DMS53 treated with DMSO at 0.1 percent for 48 hours (cell line): ENCODE measurements at regions not wholly inside any gene's neighbourhood (a gene's known extent, or its start where the extent isn't known, plus 50 kb on each side); places are given as distances from the start of the nearest gene placed in this dataset.
"Not testable (repeated sequence)": the region's sequence is repeated elsewhere in the genome, so short reads cannot be mapped to it uniquely, and the experiment has no call there.

Experiments
- DNase-seq: peaks from one replicate; lab custom pipeline; 2025; ENCODE audit not compliant: unreplicated experiment; lab: John Stamatoyannopoulos, UW

- DNase-seq: no peak
Observed at GRCh38 chr12:65673732-65674131, 150.6 kb upstream of the HMGA2 start.

DNA sequence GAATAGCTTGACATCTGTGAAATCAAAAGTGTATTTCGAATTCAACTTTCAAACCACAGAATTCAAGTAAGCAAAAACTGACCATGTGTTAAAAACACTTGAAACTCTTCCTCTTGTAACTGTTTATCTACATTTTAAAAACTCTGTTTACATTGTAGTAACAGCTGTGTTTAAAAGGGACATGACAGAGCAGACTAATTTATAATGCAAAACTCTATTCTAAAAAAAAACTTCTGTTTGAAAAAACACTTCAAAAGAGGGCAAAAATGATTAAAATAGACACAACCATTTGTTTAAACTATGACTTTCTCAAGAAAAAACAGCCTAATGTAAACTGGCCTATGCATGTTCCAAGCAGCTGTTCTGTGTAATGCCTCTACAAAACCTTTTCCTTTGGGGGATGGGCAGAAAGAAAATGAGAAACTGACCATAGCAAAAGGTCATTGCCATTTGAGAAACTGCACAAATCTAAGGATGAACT, 149.1 kb upstream of the HMGA2 start:
- DNase-seq: peak; percentile 40

- not testable (repeated sequence) for DNase-seq
Observed at GRCh38 chr12:65678172-65678571, 146.1 kb upstream of the HMGA2 start.

GRCh38 chr12:65681226-65681625, 143.1 kb upstream of the HMGA2 start:
- DNase-seq: no peak

DNA sequence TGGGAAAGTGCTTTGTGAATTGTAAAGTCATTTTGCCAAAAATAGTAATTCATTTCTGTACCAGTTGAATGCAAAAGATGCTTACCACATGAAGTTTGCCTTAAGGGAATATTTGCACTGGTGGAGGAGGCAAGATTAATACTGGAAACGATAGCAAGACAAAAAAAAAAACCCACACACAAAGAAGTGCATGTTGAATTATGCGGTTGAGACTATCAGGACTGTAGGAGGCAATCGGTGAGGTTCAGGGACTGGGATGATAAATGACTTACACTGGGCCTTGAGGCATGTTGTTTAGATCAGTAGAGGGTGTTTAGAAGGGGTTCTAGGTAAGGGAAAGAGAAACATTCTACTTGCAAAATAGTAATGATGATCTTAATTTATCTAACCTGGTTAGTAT, 142.2 kb upstream of the HMGA2 start:
- no peak for DNase-seq

DNA sequence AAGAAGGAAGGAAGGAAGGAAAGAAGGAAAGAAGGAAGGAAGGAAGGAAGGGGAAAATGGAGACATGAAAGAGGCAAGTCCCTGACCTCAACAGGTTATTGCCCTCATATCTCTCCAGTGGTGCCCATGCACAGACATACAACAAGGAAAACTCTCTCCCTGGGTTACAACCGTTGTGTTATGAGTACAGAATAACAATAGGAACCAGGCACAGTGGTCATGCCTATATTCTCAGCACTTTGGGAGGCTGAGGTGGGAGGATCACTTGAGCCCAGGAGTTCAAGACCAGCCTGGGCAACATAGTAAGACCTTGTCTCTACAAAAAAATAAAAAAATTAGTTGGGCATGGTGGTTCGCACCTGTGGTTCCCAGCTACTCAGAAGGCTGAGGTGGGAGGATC, 139.4 kb upstream of the HMGA2 start:
- no peak for DNase-seq

- peak; percentile 43 for DNase-seq
Observed at GRCh38 chr12:65685514-65685913, 138.8 kb upstream of the HMGA2 start.

DNA sequence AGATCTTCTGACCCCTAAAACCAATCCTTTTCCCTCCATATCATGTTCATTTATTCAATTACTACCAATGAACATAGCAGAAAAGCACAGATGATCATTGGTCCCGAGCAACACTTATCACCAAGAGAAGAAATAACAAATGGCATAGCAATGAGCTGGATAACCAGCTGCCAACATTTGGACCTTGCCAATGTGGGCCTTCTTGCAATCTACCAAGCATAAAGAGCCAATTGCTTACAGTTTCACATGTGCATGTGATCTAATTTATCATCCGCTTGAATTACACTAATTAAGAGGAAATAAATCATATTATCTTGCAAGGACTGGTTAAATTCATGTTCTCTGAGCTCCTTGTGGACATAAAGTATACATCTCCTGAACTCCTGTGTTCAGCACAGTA, 134.8 kb upstream of the HMGA2 start:
- DNase-seq: no peak

GRCh38 chr12:65690477-65690876, 133.8 kb upstream of the HMGA2 start:
- DNase-seq: no peak

- DNase-seq: no peak
Observed at GRCh38 chr12:65694130-65694529, 130.2 kb upstream of the HMGA2 start.

GRCh38 chr12:65695113-65695865, 129.0 kb upstream of the HMGA2 start:
- peak; percentile 79 for DNase-seq

DNA sequence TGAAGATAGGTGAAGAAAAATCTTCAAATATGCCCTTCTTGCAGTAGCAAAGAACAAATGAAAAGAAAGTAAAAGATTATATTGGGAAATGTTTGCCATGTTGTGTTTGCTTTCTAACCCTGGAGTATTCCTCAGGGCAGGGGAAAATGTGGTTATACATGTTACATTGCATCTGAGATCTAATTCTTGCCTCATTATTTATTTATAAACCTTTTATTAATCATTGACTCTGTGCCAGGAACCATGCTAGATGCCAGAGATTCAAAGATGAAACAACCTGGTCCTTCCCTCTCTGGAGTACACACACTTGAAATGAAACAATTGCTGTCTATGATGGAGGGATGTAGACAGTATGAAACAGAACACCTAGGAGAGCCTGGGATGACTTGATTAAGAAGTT, 128.1 kb upstream of the HMGA2 start:
- no peak for DNase-seq

- peak; percentile 46 for DNase-seq
Observed at GRCh38 chr12:65699251-65699650, 125.0 kb upstream of the HMGA2 start.

- DNase-seq: no peak
Observed at GRCh38 chr12:65703176-65703575, 121.1 kb upstream of the HMGA2 start.

- DNase-seq: no peak
Observed at GRCh38 chr12:65705380-65705876, 118.9 kb upstream of the HMGA2 start.

DNA sequence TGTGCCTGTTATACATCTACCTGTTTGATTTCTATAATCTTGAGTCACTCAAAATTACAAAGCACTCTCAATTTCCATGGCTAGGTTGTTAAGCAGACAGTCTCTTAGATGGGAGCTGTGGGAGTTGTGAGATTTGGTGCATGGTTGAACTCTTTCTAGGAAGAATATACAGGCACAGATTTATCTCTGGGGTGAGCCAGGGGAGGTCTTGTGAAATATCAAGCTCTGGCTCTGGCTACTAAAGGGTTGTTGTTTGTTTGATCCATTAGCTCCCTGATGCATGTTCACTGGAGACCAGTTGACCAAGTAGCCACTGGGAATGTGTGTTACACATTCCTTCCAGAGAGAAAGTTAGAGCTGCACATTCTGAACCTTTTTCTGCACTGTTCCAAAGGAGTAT, 117.2 kb upstream of the HMGA2 start:
- DNase-seq: no peak

DNA sequence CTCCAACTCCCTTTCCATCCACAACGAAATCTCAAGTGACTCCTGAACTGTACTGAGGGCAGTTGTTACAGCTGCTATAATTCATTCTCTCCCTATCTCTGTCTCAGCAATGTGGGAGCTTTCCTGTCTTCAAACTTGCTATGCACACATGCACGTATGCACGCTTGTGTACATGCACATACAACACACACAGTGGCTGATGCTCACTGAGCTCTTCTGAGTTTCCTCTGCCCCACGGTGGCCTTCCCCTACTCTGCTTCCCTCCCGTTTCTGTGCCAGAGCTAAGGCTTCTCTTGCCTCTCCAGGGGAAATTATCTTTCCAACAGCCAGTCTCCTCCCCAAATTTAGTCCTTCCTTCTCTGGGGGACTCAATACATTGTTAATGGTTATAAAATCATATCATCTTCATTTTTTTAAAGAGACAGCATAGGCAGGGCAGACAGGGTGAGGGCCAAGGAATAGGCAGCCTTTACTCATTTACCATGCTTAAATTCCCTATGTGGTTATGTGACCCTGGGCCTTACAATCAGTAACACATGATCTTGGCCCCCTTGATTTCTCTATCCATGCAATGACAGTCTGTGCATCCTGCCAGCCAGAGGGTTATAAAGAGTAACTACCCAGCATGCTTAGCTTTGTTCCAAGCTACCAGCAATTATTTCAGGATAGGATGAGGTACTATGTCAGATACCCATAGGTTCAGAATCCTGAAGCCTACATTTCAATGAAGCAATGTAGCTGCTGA, 111.9 kb upstream of the HMGA2 start:
- no peak for DNase-seq

DNA sequence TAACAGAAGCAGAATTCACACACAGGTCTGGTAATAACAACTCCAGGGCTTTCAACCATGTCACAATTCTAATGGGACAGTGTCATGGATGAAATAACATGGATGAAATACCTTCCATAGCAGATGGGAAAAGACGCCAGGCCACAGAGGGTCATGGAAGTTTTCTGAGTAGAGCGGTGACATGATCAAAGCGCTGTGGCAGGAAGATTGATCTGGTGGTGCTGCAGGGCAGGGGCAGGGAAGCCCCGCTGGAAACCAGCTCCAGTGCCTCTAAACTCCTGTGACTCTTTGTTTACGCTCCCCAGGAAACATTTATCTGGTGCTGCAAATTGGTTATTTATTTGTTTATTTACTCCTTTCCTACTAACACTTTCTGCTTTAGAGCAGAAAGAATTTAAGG, 108.3 kb upstream of the HMGA2 start:
- DNase-seq: no peak

DNA sequence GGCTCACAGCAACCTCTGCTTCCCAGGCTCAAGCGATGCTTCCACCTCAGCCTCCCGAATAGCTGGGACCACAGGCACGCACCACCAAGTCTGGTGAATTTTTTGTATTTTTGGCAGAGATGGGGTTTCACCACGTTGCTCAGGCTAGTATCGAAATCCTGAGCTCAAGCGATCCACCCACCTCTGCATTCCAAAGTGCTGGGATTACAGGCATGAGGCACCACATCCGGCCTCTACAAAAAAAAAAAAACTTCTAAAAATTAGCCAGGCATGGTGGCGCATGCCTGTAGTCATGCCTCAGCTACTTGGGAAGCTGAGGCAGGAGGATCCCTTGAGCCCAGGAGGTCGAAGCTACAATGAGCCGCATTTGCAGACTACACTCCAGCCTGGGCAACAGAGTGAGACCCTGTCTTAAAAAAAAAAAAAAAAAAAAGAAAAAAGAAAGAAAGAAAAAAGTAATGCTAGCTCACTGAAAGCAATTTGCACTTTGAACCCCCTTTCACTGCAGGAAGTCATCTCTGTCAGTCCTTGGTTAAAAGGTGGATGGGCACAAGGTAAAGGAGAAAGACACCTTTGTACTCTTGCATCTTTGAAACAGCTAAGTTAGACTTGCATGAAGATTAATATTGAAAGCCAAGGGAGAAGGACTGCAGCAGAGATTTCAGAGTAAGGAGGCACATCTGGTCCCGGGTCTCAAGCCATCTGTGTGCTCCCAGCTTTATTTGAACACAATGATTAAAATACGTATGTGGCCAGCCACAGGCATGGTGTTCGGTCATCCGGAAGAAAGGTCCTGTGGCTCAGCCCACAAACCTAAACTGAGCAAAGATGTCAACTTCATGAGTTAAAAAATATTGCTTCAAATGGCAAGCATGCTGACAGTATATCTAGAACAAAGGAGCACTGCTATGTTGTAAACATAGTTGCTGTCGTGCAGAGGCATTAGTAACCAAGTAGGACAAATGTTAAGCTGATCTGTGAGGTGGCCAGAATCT, 103.8 kb upstream of the HMGA2 start:
- DNase-seq: no peak

DNA sequence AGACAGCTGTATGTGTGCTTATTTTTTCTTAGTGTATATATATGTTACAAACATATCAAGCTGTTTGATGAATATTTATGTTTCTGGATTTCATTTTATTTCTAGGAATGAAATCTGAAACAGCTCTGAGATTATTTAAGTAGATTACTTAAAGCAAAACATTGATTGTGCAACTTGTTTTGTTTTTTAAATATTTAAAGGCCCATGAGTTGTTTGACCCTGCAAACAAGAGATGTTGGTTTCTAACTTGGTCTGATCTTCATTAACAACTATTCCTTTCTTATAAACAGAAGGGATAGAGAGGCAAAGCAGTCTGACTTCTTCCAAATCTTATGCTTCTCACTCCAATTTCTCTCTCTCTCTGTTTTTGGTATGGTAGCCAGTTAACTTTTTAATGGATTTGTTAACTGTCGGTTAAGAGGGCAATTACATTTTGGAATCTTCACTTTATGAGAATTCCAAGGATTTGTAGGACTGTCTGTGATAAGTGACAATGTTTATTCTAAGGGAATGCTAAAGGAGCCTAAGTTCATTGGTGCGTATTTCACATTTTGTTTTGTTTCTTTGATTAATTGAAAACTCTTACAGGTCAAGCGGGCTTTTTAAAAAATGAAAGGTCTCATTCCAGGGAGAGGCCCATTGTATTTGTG, 102.6 kb upstream of the HMGA2 start:
- DNase-seq: no peak

DNA sequence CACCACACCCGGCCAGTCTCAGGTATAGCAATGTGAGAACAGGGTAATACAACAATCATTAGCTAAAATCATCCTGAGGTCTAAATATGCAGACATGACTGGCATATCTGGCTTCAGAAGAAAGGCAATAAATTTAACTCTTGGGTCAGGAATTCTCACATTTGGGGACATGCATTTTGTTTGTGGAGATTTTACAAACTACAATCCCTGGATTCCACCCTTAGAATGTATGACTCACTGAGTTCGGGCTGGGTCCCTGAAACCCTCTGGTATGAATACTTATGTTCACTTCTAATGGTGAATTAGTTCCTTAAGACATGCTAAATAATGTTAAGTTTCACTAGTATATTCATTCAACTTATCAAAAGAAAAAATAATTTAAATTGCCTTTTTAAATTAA, 98.9 kb upstream of the HMGA2 start:
- DNase-seq: no peak
